ENCODE measurements at regions not wholly inside any gene's neighbourhood (a gene's known extent, or its start where the extent isn't known, plus 50 kb on each side); places are given as distances from the start of the nearest gene placed in this dataset.

GRCh38 chr3:161649900-161650484 is 153.4 kb downstream of the OTOL1 start:
- no peak overlapping the region for H3K14ac ChIP-seq (ENCODE audit: insufficient read depth, low read length)
- no peaks in the 10 kb centered on the region for H3K4me1 ChIP-seq (ENCODE audit: insufficient read depth, low read length)
- H3K23ac ChIP-seq (ENCODE audit: insufficient read length, low read depth, low read length): no peak overlapping the region
- no peak for DNase-seq
- Mint-ChIP-seq H3K27me3 (ENCODE audit: low read depth) (no peaks in the 10 kb centered on the region), H3K4me3 (no peak overlapping the region), H3K4me1 (peaks cover 14 to 18% of the 10 kb centered on the region in 2 experiments; a peak in 3 of 4 replicates), H3K9me3 (peaks cover 15 to 22% of the 10 kb centered on the region in 2 experiments), H3K36me3 (ENCODE audit: insufficient read depth in 1 of 3, low read depth in 3 of 3) (peaks cover 6 to 24% (median 13%) of the 10 kb centered on the region in 3 experiments), H3K27ac (no peak overlapping the region)
- H3K18ac ChIP-seq (ENCODE audit: insufficient read length, low read depth, low read length): no peak overlapping the region
- no peak overlapping the region for H3K9ac ChIP-seq (ENCODE audit: extremely low read depth, insufficient read length, low read length)
- no peak overlapping the region for H2BK5ac ChIP-seq (ENCODE audit: insufficient read length, low read length)
- H3T11ph ChIP-seq (ENCODE audit: low read length): no peak overlapping the region
- no peak overlapping the region for H2AK5ac ChIP-seq (ENCODE audit: insufficient read length, low read length)
- H3K56ac ChIP-seq (ENCODE audit: insufficient read length, low read depth, low read length): no peak overlapping the region
- H4K20me1 ChIP-seq (ENCODE audit: control insufficient read depth, insufficient read depth, insufficient read length): no peaks in the 10 kb centered on the region
- no peak overlapping the region for H2AFZ ChIP-seq (ENCODE audit: low read length)
- no peak overlapping the region for H3K4ac ChIP-seq (ENCODE audit: low read depth, low read length)
- no peak overlapping the region for H4K5ac ChIP-seq (ENCODE audit: insufficient read length, low read depth, low read length)
- no peak overlapping the region for H3K27ac ChIP-seq (ENCODE audit: insufficient read length, low read depth, low read length)
- H3K27me3 ChIP-seq (ENCODE audit: insufficient read depth, low read length): no peaks in the 10 kb centered on the region
- WGBS (ENCODE audit: extremely low coverage, insufficient read length, low lambda C conversion rate): no CpG with 5 or more reads among the region's 3 CpGs
- H3K79me2 ChIP-seq (ENCODE audit: insufficient read depth, low read length): no peaks in the 10 kb centered on the region
- no peak overlapping the region for H4K91ac ChIP-seq (ENCODE audit: insufficient read length, low read depth, low read length)
- H2BK20ac ChIP-seq (ENCODE audit: low read depth, low read length, poor library complexity, severe bottlenecking): no peak overlapping the region
- H2BK15ac ChIP-seq (ENCODE audit: low read depth, low read length): no peak overlapping the region
- H2BK120ac ChIP-seq (ENCODE audit: low read depth, low read length, poor library complexity, severe bottlenecking): no peak overlapping the region
- no peak overlapping the region for H4K8ac ChIP-seq (replicated peaks; ENCODE audit: insufficient read length, low read depth, low read length)
- no peaks in the 10 kb centered on the region for H3K9me3 ChIP-seq (ENCODE audit: control insufficient read depth, low read depth, low read length)
- no peak overlapping the region for H3K4me2 ChIP-seq (ENCODE audit: insufficient read depth, insufficient read length, low read length)
- H2BK12ac ChIP-seq (ENCODE audit: insufficient read length, low read depth, low read length): no peak overlapping the region
- TF ChIP-seq CTCF (conservative IDR thresholded peaks at IDR 0.05): no peak
- no peaks in the 10 kb centered on the region for H3K79me1 ChIP-seq (ENCODE audit: insufficient read depth, low read depth, low read length, poor library complexity, severe bottlenecking)
- H3K23me2 ChIP-seq (ENCODE audit: insufficient read length, low read depth, low read length, poor library complexity, severe bottlenecking): no peaks in the 10 kb centered on the region

Measured in H9 (cell line).